Neuronal stem cell (in vitro differentiated cells): ENCODE measurements at regions not wholly inside any gene's neighbourhood (a gene's known extent, or its start where the extent isn't known, plus 50 kb on each side); places are given as distances from the start of the nearest gene placed in this dataset.

Experiments
- DNase-seq: peaks from one replicate; pipeline ENCODE4 v3.0.0-alpha.2; 2013; ENCODE audit warnings: low spot score
- H2AFZ ChIP-seq: one replicate; pipeline ENCODE4 v1.6.1; 2013; ENCODE audit warnings: mild to moderate bottlenecking, low read length, inconsistent platforms
- H2AK5ac ChIP-seq: 2 replicates; pipeline ENCODE4 v1.6.1; 2013; ENCODE audit warnings: low read depth, mild to moderate bottlenecking, inconsistent platforms, low read length, moderate library complexity, mixed read lengths
- H2BK120ac ChIP-seq: 2 replicates; pipeline ENCODE4 v1.6.1; 2013; ENCODE audit warnings: low read depth, mild to moderate bottlenecking, inconsistent platforms, low read length, moderate library complexity, mixed read lengths
- H2BK12ac ChIP-seq: one replicate; pipeline ENCODE4 v1.6.1; 2013; ENCODE audit warnings: low read length, inconsistent platforms
- H2BK15ac ChIP-seq: 2 replicates; pipeline ENCODE4 v1.6.1; 2013; ENCODE audit warnings: mild to moderate bottlenecking, low read length, inconsistent platforms, mixed read lengths
- H2BK5ac ChIP-seq: one replicate; pipeline ENCODE4 v1.6.1; 2013; ENCODE audit warnings: inconsistent platforms, mild to moderate bottlenecking, low read length, moderate library complexity
- H3K14ac ChIP-seq: one replicate; pipeline ENCODE4 v1.6.1; 2013; ENCODE audit warnings: low read length, inconsistent platforms
- H3K18ac ChIP-seq: 2 replicates; pipeline ENCODE4 v1.6.1; 2013; ENCODE audit warnings: low read length, inconsistent platforms
- H3K23ac ChIP-seq: 2 replicates; pipeline ENCODE4 v1.6.1; 2013; ENCODE audit warnings: low read depth, mild to moderate bottlenecking, mixed read lengths, low read length, inconsistent platforms; ENCODE audit not compliant: poor library complexity
- H3K27ac ChIP-seq: replicated peaks from 3 replicates; pipeline ENCODE4 v1.5.1; 2013; ENCODE audit warnings: low read length, inconsistent platforms
- H3K27me3 ChIP-seq, 3 experiments: 2 replicates each; pipeline ENCODE4 v1.6.1; 2013; ENCODE audit warnings: low read length in 3 of 3, mild to moderate bottlenecking in 2 of 3, inconsistent platforms in 1 of 3, low read depth in 1 of 3, mixed read lengths in 1 of 3, moderate library complexity in 1 of 3; ENCODE audit not compliant: control insufficient read depth in 3 of 3, insufficient read depth in 3 of 3
- H3K36me3 ChIP-seq, 2 donors: replicated peaks in 1 of 2; 2 replicates each; pipeline ENCODE4 v1.6.1; 2013; ENCODE audit warnings: low read length in 2 of 2; ENCODE audit not compliant: control insufficient read depth in 2 of 2, insufficient read depth in 2 of 2
- H3K4ac ChIP-seq: 2 replicates; pipeline ENCODE4 v1.6.1; 2013; ENCODE audit warnings: inconsistent platforms, mild to moderate bottlenecking, low read length, moderate library complexity
- H3K4me1 ChIP-seq, 2 donors: 1 replicate in 1 of 2; 2 replicates in 1 of 2; pipeline ENCODE4 v1.6.1; 2013; ENCODE audit warnings: low read length in 2 of 2, low read depth in 1 of 2; ENCODE audit not compliant: control insufficient read depth in 2 of 2, insufficient read depth in 1 of 2
- H3K4me2 ChIP-seq: one replicate; pipeline ENCODE4 v1.6.1; 2013; ENCODE audit warnings: mild to moderate bottlenecking, low read length, inconsistent platforms; ENCODE audit not compliant: insufficient read depth, poor library complexity, severe bottlenecking
- H3K4me3 ChIP-seq, 2 donors: 2 replicates each; pipeline ENCODE4 v1.5.1; 2013; ENCODE audit warnings: low read length in 2 of 2, mild to moderate bottlenecking in 2 of 2, inconsistent platforms in 1 of 2, moderate library complexity in 1 of 2
- H3K79me1 ChIP-seq: one replicate; pipeline ENCODE4 v1.6.1; 2013; ENCODE audit warnings: low read depth, mild to moderate bottlenecking, inconsistent platforms, low read length, moderate library complexity
- H3K9ac ChIP-seq: one replicate; pipeline ENCODE4 v1.6.1; 2013; ENCODE audit warnings: mild to moderate bottlenecking, low read depth, low read length, inconsistent platforms; ENCODE audit not compliant: poor library complexity
- H3K9me3 ChIP-seq, 2 donors: replicated peaks in 1 of 2; 2 replicates each; pipeline versions ENCODE3 to v1.6.1; 2013; ENCODE audit warnings: low read length in 2 of 2, mild to moderate bottlenecking in 2 of 2, inconsistent platforms in 1 of 2, low read depth in 1 of 2, mixed read lengths in 1 of 2, moderate library complexity in 1 of 2; ENCODE audit not compliant: control insufficient read depth in 2 of 2, insufficient read depth in 1 of 2
- H4K8ac ChIP-seq: one replicate; pipeline ENCODE4 v1.6.1; 2013; ENCODE audit warnings: low read depth, mild to moderate bottlenecking, inconsistent platforms, low read length, moderate library complexity
- H4K91ac ChIP-seq: one replicate; pipeline ENCODE4 v1.6.1; 2013; ENCODE audit warnings: low read length, low read depth, mild to moderate bottlenecking, inconsistent platforms; ENCODE audit not compliant: poor library complexity
- WGBS, 2 donors: extraction: QIAGEN DNeasy Blood & Tissue Kit; methylation state at CpG; one replicate each; pipeline ENCODE4 v1.1.7; 2013; ENCODE audit warnings: missing lambda C conversion rate in 2 of 2, mixed read lengths in 1 of 2; ENCODE audit not compliant: insufficient read length in 2 of 2, insufficient replicate concordance in 1 of 2; ENCODE audit errors: extremely low coverage in 2 of 2; 5-methylcytosine and 5-hydroxymethylcytosine counted together

DNA sequence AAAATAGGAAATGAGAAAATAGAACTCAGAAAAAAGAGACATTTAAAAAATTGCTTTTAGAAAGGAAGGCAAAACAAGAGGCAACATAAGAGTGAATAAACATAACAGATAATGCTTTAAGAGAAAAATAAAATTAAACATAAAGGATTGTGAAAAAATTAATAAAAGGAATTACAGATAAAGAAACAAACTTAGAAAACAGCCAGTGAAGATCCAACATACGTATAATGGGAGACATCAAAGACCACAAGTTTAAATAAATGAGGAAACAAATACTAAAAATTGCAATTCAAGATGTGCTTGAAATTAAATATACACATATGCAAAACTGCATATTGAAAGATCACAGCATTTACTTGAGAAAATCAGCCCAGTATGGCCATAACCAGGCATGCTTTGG, 448.9 kb downstream of the NBAS start:
- no peaks in the 10 kb centered on the region for H3K4me1 ChIP-seq
- no peak overlapping the region for H3K23ac ChIP-seq
- no peak overlapping the region for H3K14ac ChIP-seq
- H3K4me2 ChIP-seq, result no peak overlapping the region
- no peak overlapping the region for H3K27ac ChIP-seq
- H3K9ac ChIP-seq, result no peak overlapping the region
- no peak overlapping the region for H4K91ac ChIP-seq
- no peak overlapping the region for H2BK5ac ChIP-seq
- no peaks in the 10 kb centered on the region for H3K36me3 ChIP-seq
- H4K8ac ChIP-seq, result no peak overlapping the region
- no peak overlapping the region for H2AFZ ChIP-seq
- no peak overlapping the region for H3K18ac ChIP-seq
- H2BK120ac ChIP-seq, result no peak overlapping the region
- H2BK15ac ChIP-seq, result no peak overlapping the region
- DNase-seq, result peak; percentile 33
- WGBS, 2 donors, result no CpG with 5 or more reads among the region's 1 CpG
- H2AK5ac ChIP-seq, result no peak overlapping the region
- H3K79me1 ChIP-seq, result no peaks in the 10 kb centered on the region
- H3K4me3 ChIP-seq, result no peak overlapping the region
- no peak overlapping the region for H3K4ac ChIP-seq
- no peak overlapping the region for H2BK12ac ChIP-seq
- H3K9me3 ChIP-seq, result peaks cover 0 to 5% of the 10 kb centered on the region in 2 donors
- no peaks in the 10 kb centered on the region for H3K27me3 ChIP-seq

GRCh38 chr2:15115776-15116175, 445.4 kb downstream of the NBAS start:
- H3K14ac ChIP-seq, result no peak overlapping the region
- no peak overlapping the region for H2BK12ac ChIP-seq
- no peak overlapping the region for H2BK15ac ChIP-seq

DNA sequence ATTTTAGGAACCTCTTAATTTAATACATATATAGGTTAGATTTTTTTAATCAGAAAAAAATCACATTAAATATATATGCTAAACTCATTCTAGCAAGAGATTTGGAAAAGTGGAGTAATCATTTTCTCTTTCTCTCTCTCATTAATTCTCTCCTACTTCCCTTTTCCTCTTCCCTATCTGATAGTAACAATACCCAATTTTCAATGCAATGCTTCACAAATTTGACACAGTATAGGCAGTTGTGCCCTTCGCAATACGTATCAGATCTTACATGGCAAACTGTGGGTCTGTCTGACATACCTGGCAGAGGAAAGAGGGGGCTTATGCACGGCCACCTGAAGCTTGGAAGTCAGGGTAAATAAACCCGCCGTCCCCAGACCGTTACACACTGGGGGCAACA, 444.3 kb downstream of the NBAS start:
- Histone ChIP-seq H3K4me1 (peaks cover 0 to 10% of the 10 kb centered on the region in 2 donors), H3K9ac (no peak overlapping the region), H3K14ac (no peak overlapping the region), H3K27ac (no peak overlapping the region), H3K27me3 (no peaks in the 10 kb centered on the region), H2AK5ac (no peak overlapping the region), H4K8ac (no peak overlapping the region), H3K4me3 (no peak overlapping the region), H2BK5ac (no peak overlapping the region), H3K23ac (no peak overlapping the region), H2BK15ac (no peak overlapping the region), H3K9me3 (peaks cover 0 to 5% of the 10 kb centered on the region in 2 donors), H3K4ac (no peak overlapping the region), H3K79me1 (no peaks in the 10 kb centered on the region), H2BK12ac (no peak overlapping the region), H3K36me3 (no peaks in the 10 kb centered on the region), H2AFZ (no peak overlapping the region), H3K4me2 (no peak overlapping the region), H4K91ac (no peak overlapping the region), H3K18ac (no peak overlapping the region), H2BK120ac (no peak overlapping the region)
- WGBS, 2 donors, result no CpG with 5 or more reads among the region's 6 CpGs
- DNase-seq, result no peak

More at GRCh38 chr2:15115776-15116175, 445.4 kb downstream of the NBAS start:
- Histone ChIP-seq H3K36me3 (no peaks in the 10 kb centered on the region), H3K27ac (no peak overlapping the region), H2BK120ac (no peak overlapping the region), H3K4me3 (no peak overlapping the region), H3K23ac (no peak overlapping the region), H2BK5ac (no peak overlapping the region), H3K27me3 (no peaks in the 10 kb centered on the region), H2AK5ac (no peak overlapping the region), H4K91ac (no peak overlapping the region), H3K18ac (no peak overlapping the region), H3K79me1 (no peaks in the 10 kb centered on the region), H3K9me3 (peaks cover 0 to 5% of the 10 kb centered on the region in 2 donors), H3K4me1 (peaks cover 0 to 6% of the 10 kb centered on the region in 2 donors), H4K8ac (no peak overlapping the region), H3K9ac (no peak overlapping the region), H2AFZ (no peak overlapping the region), H3K4me2 (no peak overlapping the region), H3K4ac (no peak overlapping the region)
- no peak for DNase-seq
